DMS53 (cell line): ENCODE measurements at regions not wholly inside any gene's neighbourhood (a gene's known extent, or its start where the extent isn't known, plus 50 kb on each side); places are given as distances from the start of the nearest gene placed in this dataset.
"Not testable (repeated sequence)": the region's sequence is repeated elsewhere in the genome, so short reads cannot be mapped to it uniquely, and the experiment has no call there.

Experiments
- DNase-seq: peaks from one replicate; lab custom pipeline; 2025; lab: John Stamatoyannopoulos, UW

GRCh38 chr5:23721336-23721735 is 213.9 kb downstream of the PRDM9 start:
- no peak for DNase-seq

GRCh38 chr5:23727271-23727670 is 219.9 kb downstream of the PRDM9 start:
- DNase-seq: peak; percentile 92

- DNase-seq: no peak
Measured at GRCh38 chr5:23730023-23730422, 222.6 kb downstream of the PRDM9 start.

GRCh38 chr5:23740029-23740428 is 232.6 kb downstream of the PRDM9 start:
- peak; percentile 15 for DNase-seq

- DNase-seq: peak; percentile 12
Measured at GRCh38 chr5:23742701-23743100, 235.3 kb downstream of the PRDM9 start.

GRCh38 chr5:23755906-23756305 is 248.5 kb downstream of the PRDM9 start:
- no peak for DNase-seq

- DNase-seq: no peak
Measured at GRCh38 chr5:23756779-23757178, 249.4 kb downstream of the PRDM9 start.

GRCh38 chr5:23763170-23763569 is 255.8 kb downstream of the PRDM9 start:
- DNase-seq: peak; percentile 49

GRCh38 chr5:23776684-23777083 is 269.3 kb downstream of the PRDM9 start:
- no peak for DNase-seq

- peak; percentile 40 for DNase-seq
Measured at GRCh38 chr5:23800307-23800706, 292.9 kb downstream of the PRDM9 start.

- DNase-seq: peak; percentile 66
Measured at GRCh38 chr5:23820765-23821471, 313.5 kb downstream of the PRDM9 start.

- no peak for DNase-seq
Measured at GRCh38 chr5:23823521-23823920, 316.1 kb downstream of the PRDM9 start.

GRCh38 chr5:23825196-23825595 is 317.8 kb downstream of the PRDM9 start:
- DNase-seq: no peak

- peak; percentile 25 for DNase-seq
Measured at GRCh38 chr5:23840083-23840482, 332.7 kb downstream of the PRDM9 start.

- peak; percentile 48 for DNase-seq
Measured at GRCh38 chr5:23864786-23865185, 357.4 kb downstream of the PRDM9 start.

- DNase-seq: no peak
Measured at GRCh38 chr5:23877847-23878246, 370.4 kb downstream of the PRDM9 start.

- DNase-seq: no peak
Measured at GRCh38 chr5:23884405-23885031, 377.1 kb downstream of the PRDM9 start.

GRCh38 chr5:23893561-23893960 is 386.2 kb downstream of the PRDM9 start:
- no peak for DNase-seq

GRCh38 chr5:23895614-23896013 is 388.2 kb downstream of the PRDM9 start:
- DNase-seq: peak; percentile 3

GRCh38 chr5:23930985-23931384 is 423.6 kb downstream of the PRDM9 start:
- peak; percentile 5 for DNase-seq

GRCh38 chr5:23951261-23951928 is 444.0 kb downstream of the PRDM9 start:
- DNase-seq: not testable (repeated sequence)

GRCh38 chr5:23963449-23963848 is 456.0 kb downstream of the PRDM9 start:
- DNase-seq: no peak

- DNase-seq: peak; percentile 36
Measured at GRCh38 chr5:23977365-23977764, 470.0 kb downstream of the PRDM9 start.
